GM18861 (cell line): ENCODE measurements at regions not wholly inside any gene's neighbourhood (a gene's known extent, or its start where the extent isn't known, plus 50 kb on each side); places are given as distances from the start of the nearest gene placed in this dataset.
"Not testable (repeated sequence)": the region's sequence is repeated elsewhere in the genome, so short reads cannot be mapped to it uniquely, and the experiment has no call there.

Source experiments
- ATAC-seq: cut with Tn5 transposase; IDR thresholded peaks from one replicate; pipeline ENCODE4 v1.9.1; 2021; ENCODE audit not compliant: unreplicated experiment

GRCh38 chr21:6363591-6363990 lies 4157.8 kb upstream of the TPTE start:
- peak; percentile 57 for ATAC-seq

DNA sequence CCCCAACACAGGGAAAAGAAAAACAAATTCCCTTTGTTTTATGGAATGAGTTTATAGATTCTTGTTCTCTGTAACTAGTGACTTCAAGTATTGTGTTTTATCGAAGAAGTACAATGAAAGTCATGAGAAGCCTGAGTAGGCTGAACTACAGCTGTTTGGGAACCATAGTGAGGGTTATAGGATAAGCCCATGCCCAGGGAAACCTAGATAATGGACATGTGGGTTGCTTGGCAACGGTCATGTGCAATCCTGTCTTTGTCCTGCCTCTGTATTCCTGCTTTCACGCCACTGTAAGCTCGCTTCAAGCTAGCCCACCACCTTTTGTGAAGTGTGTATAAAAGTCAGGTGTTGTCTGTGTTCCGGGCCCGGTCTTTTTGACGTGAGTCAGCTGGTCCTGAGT lies 4152.6 kb upstream of the TPTE start:
- not testable (repeated sequence) for ATAC-seq

DNA sequence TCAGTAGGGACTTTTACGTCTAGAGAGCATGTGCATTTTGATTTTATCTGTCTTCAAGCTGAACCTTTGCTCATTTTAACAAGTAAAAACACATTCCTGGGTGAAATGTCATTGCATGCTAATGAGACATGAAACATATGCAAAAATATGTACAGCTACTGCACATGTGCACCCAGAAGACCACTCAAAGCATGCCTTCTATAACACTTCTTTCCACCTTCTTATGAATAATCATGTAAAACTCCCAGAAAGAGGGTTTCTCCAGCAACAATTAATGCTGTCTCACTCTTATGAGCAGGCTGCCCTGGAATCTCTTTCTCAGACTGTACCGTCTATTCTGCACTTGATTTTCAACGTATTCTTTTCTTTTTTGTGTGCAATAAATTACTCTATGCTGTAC lies 4148.1 kb upstream of the TPTE start:
- ATAC-seq = not testable (repeated sequence)

GRCh38 chr21:6374232-6374631 lies 4147.2 kb upstream of the TPTE start:
- not testable (repeated sequence) for ATAC-seq

DNA sequence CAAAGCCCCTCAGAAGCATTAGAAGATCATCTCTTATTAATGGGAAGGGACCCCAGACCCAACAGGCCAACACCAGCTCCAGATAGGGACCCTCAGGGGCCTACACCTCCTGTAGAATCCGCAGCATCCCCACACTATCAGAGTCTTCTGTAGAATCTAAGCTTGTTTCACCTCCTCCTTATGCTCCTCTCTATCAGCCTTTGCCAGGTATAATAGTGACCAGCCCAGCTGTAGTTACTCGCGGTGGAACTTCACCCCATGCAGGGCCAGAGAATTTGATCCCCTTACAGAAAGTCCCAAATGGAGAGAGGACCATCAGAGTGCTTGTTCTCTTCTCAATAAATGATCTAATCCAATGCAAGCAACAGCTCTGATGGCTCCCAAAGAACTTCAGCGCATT lies 4146.5 kb upstream of the TPTE start:
- not testable (repeated sequence) for ATAC-seq

DNA sequence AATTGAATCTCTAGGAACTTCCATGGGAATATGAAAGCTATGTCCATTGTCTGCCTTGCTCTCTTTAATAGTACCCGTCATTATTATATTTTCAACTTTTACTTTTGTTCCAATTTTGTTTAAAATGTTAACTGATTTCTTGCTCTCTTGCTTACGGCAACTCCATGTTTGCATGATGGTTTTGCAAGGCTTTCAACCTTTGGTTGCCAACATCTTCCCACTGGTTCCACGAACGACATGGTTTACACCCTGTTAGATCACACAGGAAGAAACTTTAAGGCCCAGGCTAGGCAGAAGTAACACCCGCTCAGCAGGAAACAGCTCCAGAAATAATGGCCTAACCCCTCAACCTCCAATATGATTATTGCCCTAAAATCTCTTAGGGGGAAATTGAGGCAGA lies 4145.6 kb upstream of the TPTE start:
- ATAC-seq = not testable (repeated sequence)

- ATAC-seq = not testable (repeated sequence)
Measured at GRCh38 chr21:6376321-6377070, 4144.9 kb upstream of the TPTE start.
